NB4 (cell line): ENCODE measurements at regions not wholly inside any gene's neighbourhood (a gene's known extent, or its start where the extent isn't known, plus 50 kb on each side); places are given as distances from the start of the nearest gene placed in this dataset.

Source experiments
- MYC ChIP-seq: IDR thresholded peaks from 2 replicates; pipeline ENCODE4 v1.6.1; 2011; ENCODE audit warnings: low read depth, low read length
- POLR2A ChIP-seq: IDR thresholded peaks from 2 replicates; pipeline ENCODE4 v1.6.1; 2011; ENCODE audit warnings: mild to moderate bottlenecking; ENCODE audit not compliant: insufficient read length; ENCODE audit errors: extremely low read depth
- TF ChIP-seq, protein P1 (sequence below): IDR thresholded peaks from one replicate; pipeline ENCODE4 v1.5.1; 2012; ENCODE audit warnings: low read depth, low read length
- TF ChIP-seq, protein P2 (sequence below): IDR thresholded peaks from 2 replicates; pipeline ENCODE4 v1.6.1; 2011; ENCODE audit warnings: low read depth, low read length

DNA sequence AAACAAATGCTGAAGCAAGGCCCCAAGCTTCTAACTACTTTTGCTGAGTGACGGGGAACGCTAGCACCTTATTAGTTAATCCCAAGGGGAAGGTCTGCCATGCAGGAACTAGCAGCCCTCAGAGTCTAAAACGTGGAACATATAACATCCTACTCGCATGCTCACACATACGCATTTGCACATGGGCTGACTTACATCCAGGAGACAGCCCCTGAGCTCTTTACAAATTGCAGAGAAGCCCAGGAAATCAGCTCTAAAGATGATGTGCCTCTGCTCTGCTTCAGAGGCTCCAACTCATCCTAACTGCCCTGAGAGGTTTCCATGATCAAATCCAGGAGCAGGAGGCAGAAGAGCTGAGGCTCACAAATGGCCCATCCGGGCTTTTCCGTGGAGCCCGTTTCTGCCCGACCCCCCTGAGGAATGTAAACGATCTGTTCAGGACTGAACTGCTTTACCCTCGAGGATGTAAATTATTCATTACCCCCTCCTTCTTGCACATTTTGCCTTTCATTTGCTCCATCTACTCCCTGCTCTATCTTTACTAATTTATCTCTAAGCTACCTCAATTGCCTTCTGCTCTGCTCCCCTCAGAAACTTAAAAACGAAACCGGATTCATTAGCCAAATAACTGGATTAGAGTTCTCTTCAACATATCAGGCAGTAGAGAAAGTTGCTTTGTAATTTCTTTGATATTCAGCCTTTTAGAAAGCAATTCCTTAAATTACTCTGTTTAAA, 141.9 kb upstream of the CCDC54 start:
- TF ChIP-seq, protein P1, sequence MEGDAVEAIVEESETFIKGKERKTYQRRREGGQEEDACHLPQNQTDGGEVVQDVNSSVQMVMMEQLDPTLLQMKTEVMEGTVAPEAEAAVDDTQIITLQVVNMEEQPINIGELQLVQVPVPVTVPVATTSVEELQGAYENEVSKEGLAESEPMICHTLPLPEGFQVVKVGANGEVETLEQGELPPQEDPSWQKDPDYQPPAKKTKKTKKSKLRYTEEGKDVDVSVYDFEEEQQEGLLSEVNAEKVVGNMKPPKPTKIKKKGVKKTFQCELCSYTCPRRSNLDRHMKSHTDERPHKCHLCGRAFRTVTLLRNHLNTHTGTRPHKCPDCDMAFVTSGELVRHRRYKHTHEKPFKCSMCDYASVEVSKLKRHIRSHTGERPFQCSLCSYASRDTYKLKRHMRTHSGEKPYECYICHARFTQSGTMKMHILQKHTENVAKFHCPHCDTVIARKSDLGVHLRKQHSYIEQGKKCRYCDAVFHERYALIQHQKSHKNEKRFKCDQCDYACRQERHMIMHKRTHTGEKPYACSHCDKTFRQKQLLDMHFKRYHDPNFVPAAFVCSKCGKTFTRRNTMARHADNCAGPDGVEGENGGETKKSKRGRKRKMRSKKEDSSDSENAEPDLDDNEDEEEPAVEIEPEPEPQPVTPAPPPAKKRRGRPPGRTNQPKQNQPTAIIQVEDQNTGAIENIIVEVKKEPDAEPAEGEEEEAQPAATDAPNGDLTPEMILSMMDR = no peak
- no peak for TF ChIP-seq POLR2A
- TF ChIP-seq MYC = no peak
- TF ChIP-seq, protein P2, sequence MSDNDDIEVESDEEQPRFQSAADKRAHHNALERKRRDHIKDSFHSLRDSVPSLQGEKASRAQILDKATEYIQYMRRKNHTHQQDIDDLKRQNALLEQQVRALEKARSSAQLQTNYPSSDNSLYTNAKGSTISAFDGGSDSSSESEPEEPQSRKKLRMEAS = no peak
